ENCODE measurements at regions not wholly inside any gene's neighbourhood (a gene's known extent, or its start where the extent isn't known, plus 50 kb on each side); places are given as distances from the start of the nearest gene placed in this dataset.

DNA sequence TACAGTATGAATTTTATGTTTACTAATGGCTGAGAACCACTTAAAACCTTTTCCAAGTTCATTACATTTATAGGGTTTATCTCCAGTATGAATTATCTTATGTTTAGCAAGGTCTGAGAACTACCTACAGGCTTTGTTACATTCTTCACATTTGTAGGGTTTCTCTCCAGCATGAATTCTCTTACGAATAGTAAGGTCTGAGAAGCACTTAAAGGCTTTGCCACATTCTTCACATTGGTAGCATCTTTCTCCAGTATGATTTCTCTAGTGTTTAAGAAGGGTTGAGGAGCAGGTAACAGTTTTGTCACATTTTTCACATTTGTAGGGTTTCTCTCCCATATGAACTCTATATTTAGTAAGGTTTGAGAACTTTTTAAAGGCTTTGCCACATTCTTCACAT, 1127.4 kb downstream of the EFNA5 start:
- H3K27me3 Mint-ChIP-seq: no peaks in the 10 kb centered on the region
- H3K27ac Mint-ChIP-seq: no peak overlapping the region
- H3K4me3 Mint-ChIP-seq: no peak overlapping the region
- CTCF ChIA-PET: no interaction called here
- DNase-seq: no peak
- intact Hi-C loops (cut with micrococcal nuclease): no loop called here
- peaks cover 36% of the 10 kb centered on the region for H3K9me3 Mint-ChIP-seq
- H3K36me3 Mint-ChIP-seq: no peaks in the 10 kb centered on the region
- POLR2A ChIA-PET: no interaction called here
- no peaks in the 10 kb centered on the region for H3K4me1 Mint-ChIP-seq (ENCODE audit: low read depth)

DNA sequence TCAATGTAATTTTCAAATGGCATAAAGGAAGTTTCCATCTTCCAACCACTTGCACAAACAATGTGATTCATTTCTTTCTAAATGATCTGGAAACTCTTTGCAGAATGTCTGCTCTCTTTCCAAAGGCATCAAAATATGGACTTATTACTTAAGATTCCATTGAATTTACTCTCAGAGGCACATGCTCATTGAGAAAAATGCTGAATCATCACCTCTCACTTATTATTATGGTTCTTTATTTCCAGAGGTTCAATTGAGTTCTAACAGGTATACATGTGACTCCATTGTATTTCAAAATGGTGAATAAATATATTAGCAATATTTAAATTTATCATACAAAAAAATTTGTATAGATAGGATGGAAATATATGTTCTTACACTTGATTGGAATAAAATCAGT, 1140.6 kb downstream of the EFNA5 start:
- no peaks in the 10 kb centered on the region for H3K4me1 Mint-ChIP-seq (ENCODE audit: low read depth)
- H3K4me3 Mint-ChIP-seq: no peak overlapping the region
- intact Hi-C loops (cut with micrococcal nuclease): no loop called here
- DNase-seq: no peak
- H3K9me3 Mint-ChIP-seq: peaks cover 4% of the 10 kb centered on the region
- CTCF ChIA-PET: no interaction called here
- POLR2A ChIA-PET: no interaction called here
- H3K27me3 Mint-ChIP-seq: no peaks in the 10 kb centered on the region
- no peak overlapping the region for H3K27ac Mint-ChIP-seq
- H3K36me3 Mint-ChIP-seq: no peaks in the 10 kb centered on the region

DNA sequence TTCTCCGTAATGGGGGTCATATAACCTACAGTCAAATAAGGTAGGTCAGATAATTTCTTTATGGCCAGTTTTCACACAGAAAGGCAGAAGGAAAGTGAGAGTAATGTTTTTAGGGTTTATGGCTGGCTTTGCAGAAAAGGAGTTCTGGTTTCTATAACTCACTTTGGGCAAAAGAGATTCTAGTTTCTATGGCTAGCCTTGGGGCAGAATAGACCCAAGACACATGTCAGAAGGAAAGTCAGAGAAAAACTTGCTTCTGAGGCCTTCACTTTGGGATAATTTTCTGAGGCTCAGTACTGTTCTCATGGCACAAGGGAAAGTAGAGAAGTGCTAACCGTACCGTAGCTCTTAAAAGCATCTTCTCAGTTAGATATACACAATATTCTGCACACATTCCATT, 1145.3 kb downstream of the EFNA5 start:
- no peak for DNase-seq
- no peaks in the 10 kb centered on the region for H3K36me3 Mint-ChIP-seq
- ChIA-PET CTCF (no interaction called here), POLR2A (no interaction called here)
- no peaks in the 10 kb centered on the region for H3K4me1 Mint-ChIP-seq (ENCODE audit: low read depth)
- H3K27ac Mint-ChIP-seq: no peak overlapping the region
- intact Hi-C loops (cut with micrococcal nuclease): no loop called here
- no peak overlapping the region for H3K4me3 Mint-ChIP-seq
- H3K9me3 Mint-ChIP-seq: no peaks in the 10 kb centered on the region
- no peaks in the 10 kb centered on the region for H3K27me3 Mint-ChIP-seq

GRCh38 chr5:106523852-106524251, 1146.9 kb downstream of the EFNA5 start:
- intact Hi-C loops (cut with micrococcal nuclease): no loop called here
- Mint-ChIP-seq H3K4me3 (no peak overlapping the region), H3K36me3 (no peaks in the 10 kb centered on the region), H3K4me1 (ENCODE audit: low read depth) (no peaks in the 10 kb centered on the region), H3K27me3 (no peaks in the 10 kb centered on the region), H3K27ac (no peak overlapping the region), H3K9me3 (no peaks in the 10 kb centered on the region)
- ChIA-PET POLR2A (no interaction called here), CTCF (no interaction called here)
- DNase-seq: no peak

- intact Hi-C loops (cut with micrococcal nuclease): no loop called here
- Mint-ChIP-seq H3K27ac (no peak overlapping the region), H3K4me3 (no peak overlapping the region), H3K27me3 (no peaks in the 10 kb centered on the region), H3K36me3 (no peaks in the 10 kb centered on the region), H3K9me3 (no peaks in the 10 kb centered on the region), H3K4me1 (ENCODE audit: low read depth) (no peaks in the 10 kb centered on the region)
- POLR2A ChIA-PET: no interaction called here
- CTCF ChIA-PET: no interaction called here
- DNase-seq: no peak
These were observed 1148.4 kb downstream of the EFNA5 start for GRCh38 chr5:106522296-106522695.

DNA sequence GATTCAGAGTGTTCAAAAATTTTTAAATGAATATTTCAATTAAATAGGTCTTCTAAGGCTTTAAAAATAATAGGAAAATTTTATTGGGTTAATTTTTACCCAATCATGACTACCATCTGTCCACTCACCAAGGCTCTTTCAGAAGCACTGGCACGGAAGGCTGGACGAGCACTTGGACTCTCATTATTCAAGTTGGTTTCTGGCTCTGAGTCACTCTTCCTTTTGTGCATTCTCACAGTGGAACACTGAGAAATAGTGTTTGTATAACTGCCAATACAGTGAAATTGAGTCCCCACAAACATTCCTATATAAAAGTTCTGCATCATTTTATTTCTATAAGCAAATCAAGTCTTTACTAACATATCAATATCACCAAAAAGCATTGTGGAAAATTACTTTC, 1149.0 kb downstream of the EFNA5 start:
- intact Hi-C loops (cut with micrococcal nuclease): no loop called here
- POLR2A ChIA-PET: no interaction called here
- H3K27me3 Mint-ChIP-seq: no peaks in the 10 kb centered on the region

DNA sequence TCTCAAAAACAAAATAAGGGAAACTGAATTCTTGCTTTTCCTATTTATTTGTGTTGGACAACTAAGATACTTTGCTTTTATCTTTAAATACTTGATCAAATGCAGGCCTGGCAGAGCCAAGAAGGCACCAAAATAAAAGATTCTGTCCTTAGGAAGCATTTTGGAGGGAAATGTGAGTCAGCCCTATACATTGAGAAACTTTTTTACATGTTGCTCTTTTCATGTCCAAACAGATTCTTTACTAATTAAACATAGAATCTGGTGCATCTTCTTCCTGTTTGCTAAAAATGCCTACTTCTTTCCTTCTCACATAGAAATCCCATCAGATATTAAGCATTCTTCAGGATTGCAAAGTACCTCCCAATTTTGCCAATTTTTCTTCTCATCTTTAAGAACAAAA, 1160.4 kb downstream of the EFNA5 start:
- POLR2A ChIA-PET: no interaction called here

More for the DNA sequence above, 1149.0 kb downstream of the EFNA5 start:
- DNase-seq: no peak
- H3K9me3 Mint-ChIP-seq: no peaks in the 10 kb centered on the region
- no peak overlapping the region for H3K27ac Mint-ChIP-seq
- CTCF ChIA-PET: no interaction called here
- H3K4me3 Mint-ChIP-seq: no peak overlapping the region
- H3K4me1 Mint-ChIP-seq (ENCODE audit: low read depth): no peaks in the 10 kb centered on the region
- H3K36me3 Mint-ChIP-seq: no peaks in the 10 kb centered on the region

GRCh38 chr5:106508894-106509293, 1161.8 kb downstream of the EFNA5 start:
- no peak for DNase-seq
- ChIA-PET POLR2A (no interaction called here), CTCF (no interaction called here)
- H3K4me3 Mint-ChIP-seq: no peak overlapping the region
- H3K4me1 Mint-ChIP-seq (ENCODE audit: low read depth): no peaks in the 10 kb centered on the region
- H3K9me3 Mint-ChIP-seq: peaks cover 11% of the 10 kb centered on the region
- H3K27me3 Mint-ChIP-seq: no peaks in the 10 kb centered on the region
- intact Hi-C loops (cut with micrococcal nuclease): no loop called here
- H3K36me3 Mint-ChIP-seq: no peaks in the 10 kb centered on the region
- H3K27ac Mint-ChIP-seq: no peak overlapping the region

More for the DNA sequence above, 1160.4 kb downstream of the EFNA5 start:
- H3K27me3 Mint-ChIP-seq: no peaks in the 10 kb centered on the region
- CTCF ChIA-PET: no interaction called here
- DNase-seq: no peak
- no peaks in the 10 kb centered on the region for H3K36me3 Mint-ChIP-seq
- no peaks in the 10 kb centered on the region for H3K4me1 Mint-ChIP-seq (ENCODE audit: low read depth)
- H3K4me3 Mint-ChIP-seq: no peak overlapping the region
- H3K9me3 Mint-ChIP-seq: peaks cover 15% of the 10 kb centered on the region
- intact Hi-C loops (cut with micrococcal nuclease): no loop called here
- no peak overlapping the region for H3K27ac Mint-ChIP-seq

DNA sequence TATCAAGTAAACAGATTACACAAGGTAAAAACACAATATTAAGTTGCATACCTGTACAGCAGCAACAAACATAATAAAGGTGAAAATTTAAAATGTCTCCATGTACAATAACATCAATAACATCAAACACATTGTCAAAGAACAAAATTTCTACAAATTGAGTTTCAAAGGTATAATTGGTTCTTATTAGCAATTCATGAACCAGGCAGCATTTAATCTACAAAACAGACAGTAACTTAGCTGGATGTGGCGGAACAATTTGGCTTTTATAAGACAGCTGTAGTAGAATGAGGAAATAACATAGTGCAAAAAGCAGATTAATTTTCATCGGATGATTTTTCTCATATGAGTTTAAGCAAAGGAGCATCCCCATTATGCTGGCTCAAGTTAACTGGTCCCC, 1176.8 kb downstream of the EFNA5 start:
- no peak for DNase-seq
- Mint-ChIP-seq H3K27me3 (no peaks in the 10 kb centered on the region), H3K9me3 (peaks cover 16% of the 10 kb centered on the region), H3K36me3 (no peaks in the 10 kb centered on the region), H3K4me3 (no peak overlapping the region), H3K27ac (no peak overlapping the region), H3K4me1 (ENCODE audit: low read depth) (no peaks in the 10 kb centered on the region)
- ChIA-PET CTCF (no interaction called here), POLR2A (no interaction called here)
- intact Hi-C loops (cut with micrococcal nuclease): no loop called here

DNA sequence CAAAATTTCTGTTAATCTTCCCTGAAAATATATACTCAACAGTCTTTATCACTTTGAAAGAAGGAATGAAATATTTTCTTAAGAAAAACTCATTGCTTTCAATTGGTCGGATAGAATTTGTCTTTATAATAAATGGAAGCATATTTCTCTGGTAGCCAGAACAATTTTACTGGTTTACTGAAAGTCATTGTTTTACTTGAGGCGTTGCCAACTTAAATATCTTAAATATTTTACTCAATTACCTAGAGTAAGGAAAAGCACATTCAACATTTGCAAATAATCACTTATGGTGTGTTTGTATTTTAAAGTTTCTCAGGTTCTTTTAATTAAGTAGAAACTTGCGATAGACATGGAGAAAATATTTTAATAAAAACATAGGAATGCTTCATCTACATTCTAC, 1181.7 kb downstream of the EFNA5 start:
- H3K36me3 Mint-ChIP-seq: no peaks in the 10 kb centered on the region
- DNase-seq: no peak
- POLR2A ChIA-PET: no interaction called here
- H3K4me3 Mint-ChIP-seq: no peak overlapping the region
- intact Hi-C loops (cut with micrococcal nuclease): no loop called here
- H3K27me3 Mint-ChIP-seq: no peaks in the 10 kb centered on the region
- CTCF ChIA-PET: no interaction called here
- no peaks in the 10 kb centered on the region for H3K4me1 Mint-ChIP-seq (ENCODE audit: low read depth)
- peaks cover 5% of the 10 kb centered on the region for H3K9me3 Mint-ChIP-seq
- H3K27ac Mint-ChIP-seq: no peak overlapping the region

DNA sequence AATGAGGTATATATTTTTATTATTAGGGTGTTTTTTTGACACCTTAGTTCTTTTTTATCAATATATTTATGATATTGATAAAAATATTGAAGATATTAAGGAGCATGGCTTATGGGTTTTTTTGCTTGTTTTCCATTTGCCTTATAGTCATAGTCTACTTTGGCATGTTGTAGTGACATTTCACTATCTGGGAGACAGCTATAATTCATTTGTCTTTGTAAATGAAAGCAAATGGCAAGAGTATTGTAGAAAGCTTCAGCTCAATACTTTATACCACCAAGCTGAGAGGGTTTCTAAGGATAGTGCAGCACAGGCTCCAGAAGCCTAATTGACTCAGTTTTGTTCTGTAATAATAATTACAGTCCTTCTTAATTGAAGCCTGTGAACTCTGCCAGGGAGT, 1182.3 kb downstream of the EFNA5 start:
- no peak overlapping the region for H3K27ac Mint-ChIP-seq

DNA sequence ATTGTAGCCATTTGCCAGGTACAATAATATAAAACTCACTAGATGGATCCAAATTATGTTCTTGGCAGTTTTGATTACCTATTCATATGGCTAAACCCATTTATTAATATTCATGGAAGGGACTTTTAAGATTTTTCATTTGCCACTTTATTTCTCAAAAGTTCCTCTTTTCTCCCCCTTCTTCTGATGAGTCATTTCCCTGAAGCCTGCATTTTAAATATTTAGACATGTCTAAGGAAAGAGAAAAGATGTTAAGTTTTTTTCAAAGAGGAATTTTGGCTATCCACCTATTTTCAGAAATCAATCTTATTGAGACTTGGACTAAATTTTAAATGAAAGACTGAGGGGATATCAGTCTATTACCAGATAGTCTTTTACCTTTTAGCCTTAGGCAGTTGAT, 1189.4 kb downstream of the EFNA5 start:
- no peaks in the 10 kb centered on the region for H3K27me3 Mint-ChIP-seq
- H3K27ac Mint-ChIP-seq: no peak overlapping the region
- H3K4me1 Mint-ChIP-seq (ENCODE audit: low read depth): no peaks in the 10 kb centered on the region
- CTCF ChIA-PET: no interaction called here
- H3K36me3 Mint-ChIP-seq: no peaks in the 10 kb centered on the region
- intact Hi-C loops (cut with micrococcal nuclease): no loop called here
- H3K9me3 Mint-ChIP-seq: peaks cover 2% of the 10 kb centered on the region
- no peak for DNase-seq
- POLR2A ChIA-PET: no interaction called here
- H3K4me3 Mint-ChIP-seq: no peak overlapping the region

More for the DNA sequence above, 1182.3 kb downstream of the EFNA5 start:
- Mint-ChIP-seq H3K4me1 (ENCODE audit: low read depth) (no peaks in the 10 kb centered on the region), H3K4me3 (no peak overlapping the region), H3K27me3 (no peaks in the 10 kb centered on the region), H3K9me3 (peaks cover 5% of the 10 kb centered on the region), H3K36me3 (no peaks in the 10 kb centered on the region)
- no peak for DNase-seq
- CTCF ChIA-PET: no interaction called here
- intact Hi-C loops (cut with micrococcal nuclease): no loop called here
- POLR2A ChIA-PET: no interaction called here

DNA sequence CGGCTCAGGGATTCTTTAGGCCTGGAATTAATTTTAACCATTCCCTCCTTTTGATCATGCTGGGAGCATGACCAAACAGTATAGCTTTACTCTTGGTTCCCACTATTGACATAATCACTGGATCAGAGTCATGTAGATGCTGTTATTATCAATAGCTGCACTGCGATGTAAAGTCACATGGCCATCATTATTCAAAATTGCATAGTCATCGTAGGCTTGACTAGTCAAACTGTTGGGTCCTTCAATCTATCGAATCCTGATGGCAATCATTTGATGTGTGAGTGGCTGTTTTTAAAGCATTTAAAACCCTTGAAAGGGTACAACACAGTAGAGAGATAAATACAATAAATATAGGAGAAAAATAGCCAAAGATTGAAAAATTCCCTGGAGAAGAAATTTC, 1194.1 kb downstream of the EFNA5 start:
- H3K9me3 Mint-ChIP-seq: peaks cover 3% of the 10 kb centered on the region
- no peak overlapping the region for H3K4me3 Mint-ChIP-seq

GRCh38 chr5:106474066-106474465, 1196.7 kb downstream of the EFNA5 start:
- H3K36me3 Mint-ChIP-seq: no peaks in the 10 kb centered on the region
- POLR2A ChIA-PET: no interaction called here
- no peak overlapping the region for H3K4me3 Mint-ChIP-seq
- intact Hi-C loops (cut with micrococcal nuclease): no loop called here
- H3K27ac Mint-ChIP-seq: no peak overlapping the region
- H3K9me3 Mint-ChIP-seq: peaks cover 7% of the 10 kb centered on the region
- CTCF ChIA-PET: no interaction called here
- no peaks in the 10 kb centered on the region for H3K4me1 Mint-ChIP-seq (ENCODE audit: low read depth)
- DNase-seq: no peak
- no peaks in the 10 kb centered on the region for H3K27me3 Mint-ChIP-seq

More for the DNA sequence above, 1194.1 kb downstream of the EFNA5 start:
- no peak for DNase-seq
- H3K36me3 Mint-ChIP-seq: no peaks in the 10 kb centered on the region
- POLR2A ChIA-PET: no interaction called here
- no peaks in the 10 kb centered on the region for H3K4me1 Mint-ChIP-seq (ENCODE audit: low read depth)
- intact Hi-C loops (cut with micrococcal nuclease): no loop called here
- CTCF ChIA-PET: no interaction called here
- no peaks in the 10 kb centered on the region for H3K27me3 Mint-ChIP-seq
- no peak overlapping the region for H3K27ac Mint-ChIP-seq

Measured in activated CD4-positive, alpha-beta memory T cell treated with anti-CD3 and anti-CD28 coated beads for 36 hours (primary cell).